ENCODE measurements at regions not wholly inside any gene's neighbourhood (a gene's known extent, or its start where the extent isn't known, plus 50 kb on each side); places are given as distances from the start of the nearest gene placed in this dataset.

DNA sequence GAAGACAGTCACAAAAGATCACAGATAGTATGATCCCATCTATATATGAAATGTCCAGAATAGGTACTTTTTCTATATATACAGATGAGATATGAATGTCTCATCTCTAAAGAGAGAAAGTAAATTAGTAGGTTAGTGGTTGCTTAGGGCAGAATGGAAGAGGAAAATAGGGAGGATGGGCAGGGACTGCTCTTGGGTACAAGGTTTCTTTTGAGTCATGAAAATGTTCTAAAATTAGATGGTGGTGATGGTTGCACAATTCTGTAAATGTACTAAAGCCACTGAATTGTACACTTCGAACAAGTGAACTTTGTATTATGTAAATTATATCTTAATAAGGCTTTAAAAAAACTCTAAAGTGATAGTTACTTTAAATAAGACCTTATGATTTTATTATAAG, 59.6 kb upstream of the GRAMD2B start:
- 22% methylated on average over 1 of the region's 1 CpG for WGBS
- no peak for DNase-seq (ENCODE audit: low spot score in 2 of 2)
- H3K36me3 ChIP-seq = no peaks in the 10 kb centered on the region
- no peaks in the 10 kb centered on the region for H3K9me3 ChIP-seq
- TF ChIP-seq POLR2AphosphoS5 (IDR thresholded peaks at IDR 0.05) (no peak), EP300 (IDR thresholded peaks at IDR 0.05) (no peak), POLR2A (IDR thresholded peaks at IDR 0.05) (no peak)
- TF ChIP-seq, protein P1, sequence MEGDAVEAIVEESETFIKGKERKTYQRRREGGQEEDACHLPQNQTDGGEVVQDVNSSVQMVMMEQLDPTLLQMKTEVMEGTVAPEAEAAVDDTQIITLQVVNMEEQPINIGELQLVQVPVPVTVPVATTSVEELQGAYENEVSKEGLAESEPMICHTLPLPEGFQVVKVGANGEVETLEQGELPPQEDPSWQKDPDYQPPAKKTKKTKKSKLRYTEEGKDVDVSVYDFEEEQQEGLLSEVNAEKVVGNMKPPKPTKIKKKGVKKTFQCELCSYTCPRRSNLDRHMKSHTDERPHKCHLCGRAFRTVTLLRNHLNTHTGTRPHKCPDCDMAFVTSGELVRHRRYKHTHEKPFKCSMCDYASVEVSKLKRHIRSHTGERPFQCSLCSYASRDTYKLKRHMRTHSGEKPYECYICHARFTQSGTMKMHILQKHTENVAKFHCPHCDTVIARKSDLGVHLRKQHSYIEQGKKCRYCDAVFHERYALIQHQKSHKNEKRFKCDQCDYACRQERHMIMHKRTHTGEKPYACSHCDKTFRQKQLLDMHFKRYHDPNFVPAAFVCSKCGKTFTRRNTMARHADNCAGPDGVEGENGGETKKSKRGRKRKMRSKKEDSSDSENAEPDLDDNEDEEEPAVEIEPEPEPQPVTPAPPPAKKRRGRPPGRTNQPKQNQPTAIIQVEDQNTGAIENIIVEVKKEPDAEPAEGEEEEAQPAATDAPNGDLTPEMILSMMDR (IDR thresholded peaks at IDR 0.05) = no peak
- no peak overlapping the region for H3K27ac ChIP-seq
- no peak overlapping the region for H3K4me3 ChIP-seq
- peaks cover 23% of the 10 kb centered on the region for H3K4me1 ChIP-seq
- no peaks in the 10 kb centered on the region for H3K27me3 ChIP-seq

- no peaks in the 10 kb centered on the region for H3K9me3 ChIP-seq
- no peaks in the 10 kb centered on the region for H3K27me3 ChIP-seq
- no peaks in the 10 kb centered on the region for H3K36me3 ChIP-seq
- WGBS = 76% methylated on average over 4 of the region's 4 CpGs
- no peak for DNase-seq (ENCODE audit: low spot score in 2 of 2)
- H3K4me1 ChIP-seq = peaks cover 29% of the 10 kb centered on the region
- TF ChIP-seq POLR2AphosphoS5 (IDR thresholded peaks at IDR 0.05) (no peak), POLR2A (IDR thresholded peaks at IDR 0.05) (no peak), EP300 (IDR thresholded peaks at IDR 0.05) (no peak)
- TF ChIP-seq, protein P1 (IDR thresholded peaks at IDR 0.05) = no peak
- H3K27ac ChIP-seq = no peak overlapping the region
- H3K4me3 ChIP-seq = no peak overlapping the region
Observed at GRCh38 chr5:126364206-126364902, 58.9 kb upstream of the GRAMD2B start.

GRCh38 chr5:126365446-126366198, 57.6 kb upstream of the GRAMD2B start:
- H3K36me3 ChIP-seq = no peaks in the 10 kb centered on the region
- TF ChIP-seq, protein P1 (IDR thresholded peaks at IDR 0.05) = no peak
- TF ChIP-seq POLR2AphosphoS5 (IDR thresholded peaks at IDR 0.05) (no peak), EP300 (IDR thresholded peaks at IDR 0.05) (no peak), POLR2A (IDR thresholded peaks at IDR 0.05) (no peak)
- WGBS = 49% methylated on average over 5 of the region's 5 CpGs
- peaks cover 36% of the 10 kb centered on the region for H3K4me1 ChIP-seq
- H3K27ac ChIP-seq = no peak overlapping the region
- H3K4me3 ChIP-seq = no peak overlapping the region
- DNase-seq (ENCODE audit: low spot score in 2 of 2) = no peak
- no peaks in the 10 kb centered on the region for H3K27me3 ChIP-seq
- no peaks in the 10 kb centered on the region for H3K9me3 ChIP-seq

GRCh38 chr5:126366199-126366560, 57.0 kb upstream of the GRAMD2B start:
- Histone ChIP-seq H3K27ac (no peak overlapping the region), H3K36me3 (no peaks in the 10 kb centered on the region), H3K4me3 (no peak overlapping the region), H3K27me3 (no peaks in the 10 kb centered on the region), H3K9me3 (no peaks in the 10 kb centered on the region), H3K4me1 (peaks cover 36% of the 10 kb centered on the region)
- WGBS = 38% methylated on average over 1 of the region's 1 CpG
- TF ChIP-seq, protein P1 (IDR thresholded peaks at IDR 0.05) = no peak
- no peak for TF ChIP-seq POLR2A (IDR thresholded peaks at IDR 0.05)
- TF ChIP-seq EP300 (IDR thresholded peaks at IDR 0.05) = no peak
- TF ChIP-seq POLR2AphosphoS5 (IDR thresholded peaks at IDR 0.05) = no peak
- DNase-seq (ENCODE audit: low spot score in 2 of 2) = no peak

- no peaks in the 10 kb centered on the region for H3K27me3 ChIP-seq
- peaks cover 36% of the 10 kb centered on the region for H3K4me1 ChIP-seq
- no peak overlapping the region for H3K4me3 ChIP-seq
- TF ChIP-seq POLR2A (IDR thresholded peaks at IDR 0.05) = no peak
- no peak for TF ChIP-seq POLR2AphosphoS5 (IDR thresholded peaks at IDR 0.05)
- no peak for TF ChIP-seq EP300 (IDR thresholded peaks at IDR 0.05)
- TF ChIP-seq, protein P1 (IDR thresholded peaks at IDR 0.05) = no peak
- 29% methylated on average over 2 of the region's 2 CpGs for WGBS
- DNase-seq (ENCODE audit: low spot score in 2 of 2) = no peak
- H3K9me3 ChIP-seq = no peaks in the 10 kb centered on the region
- no peaks in the 10 kb centered on the region for H3K36me3 ChIP-seq
- H3K27ac ChIP-seq = peak overlapping the region; percentile 16
Observed at GRCh38 chr5:126368239-126368812, 54.9 kb upstream of the GRAMD2B start.

Data from suprapubic skin (tissue), 4 donors.